HepG2 (cell line): ENCODE measurements at regions not wholly inside any gene's neighbourhood (a gene's known extent, or its start where the extent isn't known, plus 50 kb on each side); places are given as distances from the start of the nearest gene placed in this dataset.

Experiments
- CTCF ChIP-seq: sonication (generic); formaldehyde crosslinking; IDR thresholded peaks from 2 replicates; pipeline ENCODE4 v1.5.0; 2020; ENCODE audit warnings: mild to moderate bottlenecking, missing genetic modification reagents, moderate library complexity
- GABPA ChIP-seq, 2 experiments: IDR thresholded peaks; 2 replicates each; pipeline ENCODE4 v1.6.1; 2011 to 2016; ENCODE audit warnings: low read depth in 2 of 2, low read length in 1 of 2, missing biosample characterization in 1 of 2, missing genetic modification characterization in 1 of 2
- HIC2 ChIP-seq: sonication (generic); formaldehyde crosslinking; IDR thresholded peaks from 2 replicates; pipeline ENCODE4 v1.9.0; 2022; ENCODE audit warnings: low read depth, missing genetic modification reagents
- JUNB ChIP-seq: sonication (generic); formaldehyde crosslinking; IDR thresholded peaks from 2 replicates; pipeline ENCODE4 v1.8.0; 2022; ENCODE audit warnings: missing genetic modification reagents, mild to moderate bottlenecking, borderline replicate concordance
- RERE ChIP-seq: IDR thresholded peaks from 2 replicates; pipeline ENCODE4 v1.6.1; 2016; ENCODE audit warnings: low read depth, missing genetic modification reagents, missing compliant biosample characterization
- SAP130 ChIP-seq: IDR thresholded peaks from 2 replicates; pipeline ENCODE4 v1.6.1; 2016; ENCODE audit warnings: low read depth
- ZBTB7B ChIP-seq: sonication (generic); formaldehyde crosslinking; IDR thresholded peaks from 2 replicates; pipeline ENCODE4 v1.4.0; 2020; ENCODE audit warnings: missing genetic modification reagents
- ZZZ3 ChIP-seq: sonication (generic); formaldehyde crosslinking; IDR thresholded peaks from 2 replicates; pipeline ENCODE4 v1.4.0; 2020; ENCODE audit warnings: missing genetic modification reagents, mild to moderate bottlenecking, borderline replicate concordance

- TF ChIP-seq ZZZ3 (CRISPR knock-in tag) = no peak
- no peak for TF ChIP-seq JUNB (CRISPR knock-in tag)
- TF ChIP-seq RERE (CRISPR knock-in tag) = no peak
- no peak for TF ChIP-seq ZBTB7B (CRISPR knock-in tag)
- no peak for TF ChIP-seq CTCF (CRISPR knock-in tag)
- TF ChIP-seq SAP130 (CRISPR knock-in tag) = no peak
- TF ChIP-seq HIC2 (CRISPR knock-in tag) = no peak
- no peak for TF ChIP-seq GABPA (IDR thresholded peaks at IDR 0.05; ENCODE audit: low read depth, low read length)
- no peak for TF ChIP-seq GABPA (CRISPR knock-in tag; IDR thresholded peaks at IDR 0.05; ENCODE audit: low read depth)
Observed at GRCh38 chr20:57031867-57032355, 234.5 kb downstream of the BMP7 start.
